ENCODE measurements at regions not wholly inside any gene's neighbourhood (a gene's known extent, or its start where the extent isn't known, plus 50 kb on each side); places are given as distances from the start of the nearest gene placed in this dataset.

DNA sequence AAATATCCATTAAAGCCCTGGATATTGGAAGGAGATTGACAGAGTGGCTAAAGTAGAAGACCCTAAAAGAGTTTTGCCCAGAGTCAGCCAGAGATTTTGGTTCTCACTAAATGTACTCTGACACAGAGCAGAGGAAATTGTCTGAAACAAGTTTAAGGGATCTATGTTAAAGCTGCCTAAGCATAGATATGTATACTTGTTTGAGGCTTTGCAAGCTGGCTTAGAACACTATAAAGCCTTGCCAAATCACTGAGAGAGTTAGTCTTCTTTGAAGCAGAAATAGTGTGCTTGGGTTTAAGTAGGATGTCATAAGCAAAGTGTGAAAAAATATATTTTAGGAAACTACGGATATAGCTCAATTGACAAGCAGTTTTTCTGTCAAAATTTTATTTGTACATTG is 653.5 kb downstream of the FSCB start:
- TF ChIP-seq, protein P1, sequence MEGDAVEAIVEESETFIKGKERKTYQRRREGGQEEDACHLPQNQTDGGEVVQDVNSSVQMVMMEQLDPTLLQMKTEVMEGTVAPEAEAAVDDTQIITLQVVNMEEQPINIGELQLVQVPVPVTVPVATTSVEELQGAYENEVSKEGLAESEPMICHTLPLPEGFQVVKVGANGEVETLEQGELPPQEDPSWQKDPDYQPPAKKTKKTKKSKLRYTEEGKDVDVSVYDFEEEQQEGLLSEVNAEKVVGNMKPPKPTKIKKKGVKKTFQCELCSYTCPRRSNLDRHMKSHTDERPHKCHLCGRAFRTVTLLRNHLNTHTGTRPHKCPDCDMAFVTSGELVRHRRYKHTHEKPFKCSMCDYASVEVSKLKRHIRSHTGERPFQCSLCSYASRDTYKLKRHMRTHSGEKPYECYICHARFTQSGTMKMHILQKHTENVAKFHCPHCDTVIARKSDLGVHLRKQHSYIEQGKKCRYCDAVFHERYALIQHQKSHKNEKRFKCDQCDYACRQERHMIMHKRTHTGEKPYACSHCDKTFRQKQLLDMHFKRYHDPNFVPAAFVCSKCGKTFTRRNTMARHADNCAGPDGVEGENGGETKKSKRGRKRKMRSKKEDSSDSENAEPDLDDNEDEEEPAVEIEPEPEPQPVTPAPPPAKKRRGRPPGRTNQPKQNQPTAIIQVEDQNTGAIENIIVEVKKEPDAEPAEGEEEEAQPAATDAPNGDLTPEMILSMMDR (tag by site-specific recombination; IDR thresholded peaks at IDR 0.05): no peak
- TF ChIP-seq SP2 (tag by site-specific recombination; IDR thresholded peaks at IDR 0.05) (no peak), ZBTB7A (tag by site-specific recombination; IDR thresholded peaks at IDR 0.05; ENCODE audit: low read depth) (no peak), KLF1 (tag by site-specific recombination; IDR thresholded peaks at IDR 0.05) (no peak), ZNF121 (tag by site-specific recombination; IDR thresholded peaks at IDR 0.05) (no peak), ZSCAN23 (tag by site-specific recombination; IDR thresholded peaks at IDR 0.05) (no peak), KLF10 (tag by site-specific recombination; IDR thresholded peaks at IDR 0.05) (no peak), OVOL3 (tag by site-specific recombination; IDR thresholded peaks at IDR 0.05) (no peak), ZNF335 (tag by site-specific recombination; conservative IDR thresholded peaks at IDR 0.05) (no peak), REPIN1 (tag by site-specific recombination; IDR thresholded peaks at IDR 0.05; ENCODE audit: low read depth) (no peak), SALL2 (tag by site-specific recombination; IDR thresholded peaks at IDR 0.05; ENCODE audit: borderline replicate concordance) (no peak)
- TF ChIP-seq, protein P2, sequence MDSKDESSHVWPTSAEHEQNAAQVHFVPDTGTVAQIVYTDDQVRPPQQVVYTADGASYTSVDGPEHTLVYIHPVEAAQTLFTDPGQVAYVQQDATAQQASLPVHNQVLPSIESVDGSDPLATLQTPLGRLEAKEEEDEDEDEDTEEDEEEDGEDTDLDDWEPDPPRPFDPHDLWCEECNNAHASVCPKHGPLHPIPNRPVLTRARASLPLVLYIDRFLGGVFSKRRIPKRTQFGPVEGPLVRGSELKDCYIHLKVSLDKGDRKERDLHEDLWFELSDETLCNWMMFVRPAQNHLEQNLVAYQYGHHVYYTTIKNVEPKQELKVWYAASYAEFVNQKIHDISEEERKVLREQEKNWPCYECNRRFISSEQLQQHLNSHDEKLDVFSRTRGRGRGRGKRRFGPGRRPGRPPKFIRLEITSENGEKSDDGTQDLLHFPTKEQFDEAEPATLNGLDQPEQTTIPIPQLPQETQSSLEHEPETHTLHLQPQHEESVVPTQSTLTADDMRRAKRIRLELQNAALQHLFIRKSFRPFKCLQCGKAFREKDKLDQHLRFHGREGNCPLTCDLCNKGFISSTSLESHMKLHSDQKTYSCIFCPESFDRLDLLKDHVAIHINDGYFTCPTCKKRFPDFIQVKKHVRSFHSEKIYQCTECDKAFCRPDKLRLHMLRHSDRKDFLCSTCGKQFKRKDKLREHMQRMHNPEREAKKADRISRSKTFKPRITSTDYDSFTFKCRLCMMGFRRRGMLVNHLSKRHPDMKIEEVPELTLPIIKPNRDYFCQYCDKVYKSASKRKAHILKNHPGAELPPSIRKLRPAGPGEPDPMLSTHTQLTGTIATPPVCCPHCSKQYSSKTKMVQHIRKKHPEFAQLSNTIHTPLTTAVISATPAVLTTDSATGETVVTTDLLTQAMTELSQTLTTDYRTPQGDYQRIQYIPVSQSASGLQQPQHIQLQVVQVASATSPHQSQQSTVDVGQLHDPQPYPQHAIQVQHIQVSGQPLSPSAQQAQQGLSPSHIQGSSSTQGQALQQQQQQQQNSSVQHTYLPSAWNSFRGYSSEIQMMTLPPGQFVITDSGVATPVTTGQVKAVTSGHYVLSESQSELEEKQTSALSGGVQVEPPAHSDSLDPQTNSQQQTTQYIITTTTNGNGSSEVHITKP (tag by site-specific recombination; IDR thresholded peaks at IDR 0.05): no peak

Measured in HEK293 (cell line).